ENCODE measurements at regions not wholly inside any gene's neighbourhood (a gene's known extent, or its start where the extent isn't known, plus 50 kb on each side); places are given as distances from the start of the nearest gene placed in this dataset.

DNA sequence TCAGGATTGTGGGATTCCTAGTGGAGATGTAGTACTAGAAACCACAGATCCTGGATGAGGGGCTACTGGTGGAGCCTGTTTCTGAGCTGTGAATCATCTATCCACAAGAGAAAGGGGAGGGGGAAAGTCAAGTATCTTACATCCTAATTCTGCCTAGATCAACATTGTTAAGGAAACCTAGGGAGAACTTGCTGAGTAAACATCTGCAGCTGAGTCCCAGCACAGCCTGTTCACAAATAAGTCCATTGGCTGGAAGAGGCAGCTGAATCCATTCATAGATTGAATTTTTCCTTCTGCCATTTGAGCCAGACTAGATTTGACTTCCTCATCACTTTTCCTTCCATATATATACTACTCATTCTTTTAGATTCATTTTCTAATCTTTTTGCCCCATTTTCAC lies 460.5 kb downstream of the TUSC7 start:
- DNase-seq: no peak
- TF ChIP-seq, protein P1, sequence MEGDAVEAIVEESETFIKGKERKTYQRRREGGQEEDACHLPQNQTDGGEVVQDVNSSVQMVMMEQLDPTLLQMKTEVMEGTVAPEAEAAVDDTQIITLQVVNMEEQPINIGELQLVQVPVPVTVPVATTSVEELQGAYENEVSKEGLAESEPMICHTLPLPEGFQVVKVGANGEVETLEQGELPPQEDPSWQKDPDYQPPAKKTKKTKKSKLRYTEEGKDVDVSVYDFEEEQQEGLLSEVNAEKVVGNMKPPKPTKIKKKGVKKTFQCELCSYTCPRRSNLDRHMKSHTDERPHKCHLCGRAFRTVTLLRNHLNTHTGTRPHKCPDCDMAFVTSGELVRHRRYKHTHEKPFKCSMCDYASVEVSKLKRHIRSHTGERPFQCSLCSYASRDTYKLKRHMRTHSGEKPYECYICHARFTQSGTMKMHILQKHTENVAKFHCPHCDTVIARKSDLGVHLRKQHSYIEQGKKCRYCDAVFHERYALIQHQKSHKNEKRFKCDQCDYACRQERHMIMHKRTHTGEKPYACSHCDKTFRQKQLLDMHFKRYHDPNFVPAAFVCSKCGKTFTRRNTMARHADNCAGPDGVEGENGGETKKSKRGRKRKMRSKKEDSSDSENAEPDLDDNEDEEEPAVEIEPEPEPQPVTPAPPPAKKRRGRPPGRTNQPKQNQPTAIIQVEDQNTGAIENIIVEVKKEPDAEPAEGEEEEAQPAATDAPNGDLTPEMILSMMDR (IDR thresholded peaks at IDR 0.05): no peak
- no peak for TF ChIP-seq POLR2A (IDR thresholded peaks at IDR 0.05)
- no peak overlapping the region for H3K4me3 ChIP-seq

DNA sequence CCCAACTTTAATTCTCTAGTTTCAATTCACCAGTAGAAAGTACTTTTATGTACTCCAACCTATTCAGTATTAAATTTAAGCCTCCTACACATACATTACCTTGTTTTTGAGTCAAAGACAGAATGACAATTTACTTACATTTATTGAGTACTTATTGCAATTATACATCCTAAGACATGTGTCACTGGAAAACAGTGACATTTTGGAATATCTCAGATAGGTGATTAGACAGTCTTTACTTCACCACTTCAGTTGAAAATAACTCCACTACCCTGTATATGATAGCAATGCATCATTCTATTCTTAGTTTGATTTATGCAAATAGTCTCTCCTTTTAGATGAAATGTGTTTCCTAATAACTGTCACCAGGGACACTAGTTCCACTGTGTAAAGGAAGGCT lies 461.5 kb downstream of the TUSC7 start:
- H3K4me1 ChIP-seq: no peaks in the 10 kb centered on the region
- no peak overlapping the region for H3K4me3 ChIP-seq
- no peaks in the 10 kb centered on the region for H3K27me3 ChIP-seq
- H3K27ac ChIP-seq: no peak overlapping the region
- no peak for TF ChIP-seq POLR2A (IDR thresholded peaks at IDR 0.05)
- TF ChIP-seq, protein P1 (IDR thresholded peaks at IDR 0.05): no peak
- H3K36me3 ChIP-seq: no peaks in the 10 kb centered on the region
- no peak for DNase-seq
- no peaks in the 10 kb centered on the region for H3K9me3 ChIP-seq

More for the DNA sequence above, 460.5 kb downstream of the TUSC7 start:
- no peaks in the 10 kb centered on the region for H3K4me1 ChIP-seq
- no peaks in the 10 kb centered on the region for H3K36me3 ChIP-seq
- no peaks in the 10 kb centered on the region for H3K9me3 ChIP-seq
- no peaks in the 10 kb centered on the region for H3K27me3 ChIP-seq
- H3K27ac ChIP-seq: no peak overlapping the region

DNA sequence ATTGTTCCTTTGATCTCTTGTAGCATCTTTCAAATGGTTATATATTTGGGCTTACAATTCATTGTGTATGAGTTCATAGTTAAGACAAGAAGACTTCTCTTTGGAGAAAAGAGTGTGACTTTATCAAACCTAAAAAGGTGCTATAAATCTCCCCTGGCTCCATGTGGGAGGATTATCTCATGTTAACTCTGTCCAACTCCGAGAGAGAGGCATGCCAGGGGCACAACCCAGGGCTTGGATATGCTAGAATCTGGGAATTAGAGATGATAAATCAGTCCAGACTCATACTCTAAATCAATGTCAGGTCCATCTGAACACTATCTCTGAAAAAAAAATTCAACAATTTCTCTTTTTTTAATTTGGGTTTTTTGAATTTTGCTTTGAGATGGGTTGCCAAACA lies 462.8 kb downstream of the TUSC7 start:
- no peak for TF ChIP-seq POLR2A (IDR thresholded peaks at IDR 0.05)
- TF ChIP-seq, protein P1 (IDR thresholded peaks at IDR 0.05): no peak
- DNase-seq: no peak
- Histone ChIP-seq H3K27ac (no peak overlapping the region), H3K27me3 (no peaks in the 10 kb centered on the region), H3K36me3 (no peaks in the 10 kb centered on the region), H3K4me1 (no peaks in the 10 kb centered on the region), H3K9me3 (no peaks in the 10 kb centered on the region), H3K4me3 (no peak overlapping the region)

DNA sequence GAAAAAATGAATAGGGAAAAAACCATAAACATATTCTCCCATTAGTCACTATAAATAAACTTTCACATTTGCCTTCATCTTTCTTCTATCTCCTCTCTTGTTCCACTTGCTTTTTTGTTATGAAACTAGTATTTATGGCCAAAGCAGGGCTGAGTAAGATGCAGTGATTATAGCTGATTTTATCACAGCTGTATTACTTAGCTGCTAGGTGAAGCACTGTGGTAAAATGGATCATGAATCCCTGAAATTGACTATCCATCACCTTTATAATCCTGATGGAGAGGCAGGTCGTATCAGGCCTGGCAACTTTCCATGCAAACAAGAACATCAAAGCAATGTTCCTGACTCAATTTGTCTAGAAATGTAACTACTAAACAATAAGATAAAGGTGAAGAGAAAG lies 471.6 kb downstream of the TUSC7 start:
- TF ChIP-seq, protein P1 (IDR thresholded peaks at IDR 0.05): no peak
- TF ChIP-seq POLR2A (IDR thresholded peaks at IDR 0.05): no peak
- Histone ChIP-seq H3K4me3 (no peak overlapping the region), H3K36me3 (no peaks in the 10 kb centered on the region), H3K27me3 (no peaks in the 10 kb centered on the region), H3K27ac (no peak overlapping the region), H3K9me3 (no peaks in the 10 kb centered on the region), H3K4me1 (no peaks in the 10 kb centered on the region)
- DNase-seq: no peak

DNA sequence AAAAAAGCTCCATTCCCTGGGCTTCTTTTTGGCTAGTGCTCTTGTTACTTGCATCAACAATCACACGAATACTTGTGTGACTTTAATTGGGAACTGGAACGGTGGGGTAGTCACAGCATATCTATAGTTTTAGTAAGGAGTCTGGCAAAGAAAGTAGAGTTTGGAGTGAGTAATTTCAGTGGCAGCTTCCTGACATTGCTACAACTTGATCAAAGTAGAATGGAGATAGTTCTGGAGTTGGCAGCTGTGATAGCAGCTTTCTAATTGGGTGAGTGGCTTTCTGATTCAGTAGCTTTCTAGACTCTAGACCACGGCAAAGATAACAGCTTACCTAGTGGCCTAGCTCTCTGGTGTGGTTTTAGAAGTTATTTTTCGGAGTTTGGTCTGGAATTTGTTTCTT lies 475.0 kb downstream of the TUSC7 start:
- H3K27ac ChIP-seq: no peak overlapping the region
- TF ChIP-seq POLR2A (IDR thresholded peaks at IDR 0.05): no peak
- TF ChIP-seq, protein P1 (IDR thresholded peaks at IDR 0.05): no peak
- H3K4me1 ChIP-seq: no peaks in the 10 kb centered on the region
- H3K36me3 ChIP-seq: no peaks in the 10 kb centered on the region
- H3K4me3 ChIP-seq: no peak overlapping the region
- no peaks in the 10 kb centered on the region for H3K9me3 ChIP-seq
- DNase-seq: no peak
- H3K27me3 ChIP-seq: no peaks in the 10 kb centered on the region

DNA sequence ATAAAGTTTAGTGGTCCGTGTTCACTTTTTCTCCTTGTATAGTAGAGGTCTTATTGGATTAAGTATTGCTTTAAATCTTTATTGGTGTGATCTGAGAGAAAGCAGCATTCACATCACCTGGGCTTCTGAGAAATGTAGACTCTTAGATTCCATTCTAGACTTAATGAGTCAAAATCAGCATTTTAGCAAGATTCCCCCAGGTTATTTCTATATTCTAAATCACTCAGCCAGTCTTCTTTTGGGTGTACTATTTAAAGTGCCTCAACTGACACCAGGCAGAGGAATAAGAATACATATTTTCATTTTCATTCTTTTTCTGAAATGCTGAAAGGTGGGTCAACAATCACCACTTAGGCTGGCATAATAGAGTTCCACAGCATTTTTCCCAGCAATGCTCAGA lies 481.7 kb downstream of the TUSC7 start:
- Histone ChIP-seq H3K27me3 (no peaks in the 10 kb centered on the region), H3K9me3 (no peaks in the 10 kb centered on the region), H3K4me1 (no peaks in the 10 kb centered on the region), H3K36me3 (no peaks in the 10 kb centered on the region), H3K4me3 (no peak overlapping the region), H3K27ac (no peak overlapping the region)
- DNase-seq: no peak
- TF ChIP-seq, protein P1 (IDR thresholded peaks at IDR 0.05): no peak
- TF ChIP-seq POLR2A (IDR thresholded peaks at IDR 0.05): no peak

Data from Peyer's patch (tissue), 4 donors.